Adipose tissue (tissue), 3 donors: ENCODE measurements at regions not wholly inside any gene's neighbourhood (a gene's known extent, or its start where the extent isn't known, plus 50 kb on each side); places are given as distances from the start of the nearest gene placed in this dataset.
A peak's percentile ranks its signal among the peaks of the same experiment; 100 is the strongest.
"Not testable (repeated sequence)": the region's sequence is repeated elsewhere in the genome, so short reads cannot be mapped to it uniquely, and the experiment has no call there.

ENCODE experiments used
- H3K27ac ChIP-seq: one replicate; pipeline ENCODE4 v1.5.1; 2013; ENCODE audit warnings: low read depth, low read length
- WGBS, 3 donors: extraction: QIAGEN DNeasy Blood & Tissue Kit; methylation state at CpG; one replicate each; pipeline ENCODE4 v1.1.7; 2013; 5-methylcytosine and 5-hydroxymethylcytosine counted together
- donor health status: healthy with polysubstance abuse.
- donor health status: Bipolar disorder and iron deficiency.
- donor health status: healthy.

DNA sequence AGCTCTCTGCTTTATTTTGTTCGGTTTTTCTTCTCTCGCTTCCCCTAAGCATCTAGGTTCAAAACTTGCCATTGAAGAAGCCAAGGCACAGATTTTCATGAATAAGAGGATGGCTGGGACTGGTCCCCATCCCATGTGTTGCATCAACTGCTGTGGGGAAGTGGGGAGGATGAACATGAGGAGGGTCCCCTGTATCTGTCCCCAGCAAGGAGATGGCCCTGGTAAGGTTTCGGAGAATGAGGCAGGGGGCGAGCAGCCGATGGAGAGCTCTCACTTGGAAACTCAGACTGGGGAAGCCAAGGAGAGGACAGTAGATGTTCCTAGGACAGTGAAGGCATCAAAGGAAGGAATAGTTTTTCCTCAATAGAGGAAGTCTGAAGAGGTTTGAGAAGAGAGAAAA is 142.0 kb upstream of the ATP2B2 start:
- WGBS, 3 donors: 80 to 93% (median 89%) methylated on average over 5 of the region's 5 CpGs
- H3K27ac ChIP-seq: no peak overlapping the region

DNA sequence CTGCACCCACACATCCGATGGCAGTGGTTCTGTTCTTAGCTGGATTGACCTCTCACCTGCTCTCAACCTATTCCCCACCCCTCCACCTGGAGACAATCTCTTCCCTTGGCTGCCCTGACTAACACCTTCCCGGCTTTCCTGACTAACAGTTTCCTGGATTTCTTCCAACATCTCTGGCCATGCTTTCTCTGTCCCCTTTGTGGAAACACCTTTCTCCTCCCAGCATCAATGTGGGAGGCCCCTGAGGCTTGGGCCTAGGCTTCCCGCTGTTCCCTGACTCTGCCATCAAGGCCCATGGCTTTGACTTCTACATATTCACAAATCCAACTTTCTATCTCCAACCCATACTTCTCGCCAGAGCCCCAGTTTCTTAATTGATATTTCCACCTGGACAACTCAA is 142.8 kb upstream of the ATP2B2 start:
- 67 to 85% (median 72%) methylated on average over 4 of the region's 4 CpGs for WGBS, 3 donors
- H3K27ac ChIP-seq: peak overlapping the region; percentile 25

DNA sequence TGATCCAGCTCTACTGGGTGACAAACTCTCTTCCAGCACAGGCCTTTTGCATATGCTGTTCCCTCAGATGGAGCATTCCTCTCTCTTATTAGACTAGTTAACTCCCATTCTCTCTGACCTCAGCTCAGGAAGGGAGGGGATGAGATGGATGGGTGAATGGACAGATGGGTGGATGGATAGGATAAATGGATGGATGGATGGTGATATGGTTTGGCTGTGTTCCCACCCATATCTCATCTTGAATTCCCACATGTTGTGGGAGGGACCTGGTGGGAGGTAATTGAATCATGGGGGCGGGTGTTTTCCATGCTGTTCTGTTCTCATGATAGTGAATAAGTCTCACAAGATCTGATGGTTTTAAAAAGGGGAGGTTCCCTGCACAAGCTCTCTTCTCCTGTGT is 144.1 kb upstream of the ATP2B2 start:
- WGBS, 3 donors: 38 to 86% (median 43%) methylated on average over 1 of the region's 1 CpG

GRCh38 chr3:10651506-10651905 is 146.1 kb upstream of the ATP2B2 start:
- H3K27ac ChIP-seq: no peak overlapping the region

More for the DNA sequence above, 144.1 kb upstream of the ATP2B2 start:
- not testable (repeated sequence) for H3K27ac ChIP-seq

DNA sequence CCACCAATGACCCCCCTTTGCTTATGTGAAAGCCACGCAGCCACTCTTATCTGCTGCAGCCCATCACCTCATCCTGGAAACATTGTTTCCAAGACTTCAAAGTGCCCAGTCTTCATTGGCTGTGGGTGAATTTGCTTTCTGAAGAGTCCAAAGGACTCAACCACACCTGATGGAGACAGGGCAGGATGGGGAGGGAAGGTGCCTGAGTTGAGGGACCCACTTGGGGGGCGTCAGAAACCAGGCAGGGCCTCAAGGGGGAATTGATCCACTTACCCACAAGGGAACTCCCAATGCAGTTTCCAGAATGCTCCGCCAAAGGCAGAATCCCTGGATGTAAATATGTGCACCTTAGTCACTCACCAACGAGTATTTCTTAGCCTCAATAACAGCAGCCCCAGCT is 147.9 kb upstream of the ATP2B2 start:
- no peak overlapping the region for H3K27ac ChIP-seq
- WGBS, 3 donors: 56 to 75% (median 68%) methylated on average over 4 of the region's 4 CpGs

- 67 to 76% (median 75%) methylated on average over 8 of the region's 8 CpGs for WGBS, 3 donors
- H3K27ac ChIP-seq: no peak overlapping the region
Observed at GRCh38 chr3:10653866-10654611, 148.7 kb upstream of the ATP2B2 start.

- WGBS, 3 donors: 50 to 60% (median 59%) methylated on average over 3 of the region's 3 CpGs
Observed at GRCh38 chr3:10655105-10655504, 149.7 kb upstream of the ATP2B2 start.

DNA sequence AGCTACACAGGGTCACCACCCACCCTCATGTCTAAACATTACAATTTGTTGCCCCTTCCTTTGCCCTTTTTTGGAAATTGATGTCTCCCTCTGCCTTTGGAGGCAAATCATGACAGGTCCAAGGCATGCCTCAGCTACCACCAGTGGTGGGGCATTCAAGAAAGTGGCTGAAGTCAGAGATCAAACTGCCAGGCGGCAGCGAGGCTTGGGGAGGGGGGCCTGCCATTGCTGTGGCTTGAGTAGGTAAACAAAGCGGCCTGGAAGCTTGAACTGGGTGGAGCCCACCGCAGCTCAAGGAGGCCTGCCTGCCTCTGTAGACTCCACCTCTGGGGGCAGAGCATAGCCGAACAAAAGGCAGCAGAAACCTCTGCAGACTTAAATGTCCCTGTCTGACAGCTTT is 152.0 kb upstream of the ATP2B2 start:
- not testable (repeated sequence) for H3K27ac ChIP-seq
- WGBS, 3 donors: 37 to 59% (median 58%) methylated on average over 4 to 5 of the region's 5 CpGs

More at GRCh38 chr3:10655105-10655504, 149.7 kb upstream of the ATP2B2 start:
- no peak overlapping the region for H3K27ac ChIP-seq

DNA sequence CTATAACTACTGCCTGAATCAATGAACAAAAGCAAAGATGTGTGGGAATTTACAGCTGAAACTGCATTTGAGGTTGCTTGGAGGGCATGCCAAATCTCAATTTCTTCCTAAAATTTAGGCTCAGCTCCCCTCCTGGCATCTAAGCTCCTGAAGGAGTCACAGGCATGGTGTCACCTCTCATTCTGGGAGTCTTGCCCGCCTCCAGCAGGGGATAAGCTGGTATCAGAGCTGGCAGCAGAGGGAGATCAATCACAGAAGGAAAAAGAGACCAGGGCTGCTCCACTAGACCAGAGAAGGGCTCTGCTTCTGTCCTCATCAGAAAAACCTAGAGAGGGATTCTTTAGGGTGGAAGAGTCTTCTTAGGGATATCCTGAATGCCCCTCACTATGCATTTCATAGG is 150.4 kb upstream of the SLC6A11 start:
- no peak overlapping the region for H3K27ac ChIP-seq
- WGBS, 3 donors: 35 to 78% (median 77%) methylated on average over 1 of the region's 1 CpG

GRCh38 chr3:10666621-10667020 is 149.4 kb upstream of the SLC6A11 start:
- WGBS, 3 donors: 6 to 24% (median 15%) methylated on average over 6 of the region's 6 CpGs
- H3K27ac ChIP-seq: no peak overlapping the region

- H3K27ac ChIP-seq: no peak overlapping the region
- 51 to 67% (median 60%) methylated on average over 8 of the region's 8 CpGs for WGBS, 3 donors
Observed at GRCh38 chr3:10667269-10667668, 148.8 kb upstream of the SLC6A11 start.

GRCh38 chr3:10667901-10668476 is 148.0 kb upstream of the SLC6A11 start:
- no peak overlapping the region for H3K27ac ChIP-seq
- WGBS, 3 donors: 61 to 74% (median 71%) methylated on average over 14 of the region's 14 CpGs

- 60 to 74% (median 65%) methylated on average over 6 of the region's 6 CpGs for WGBS, 3 donors
- no peak overlapping the region for H3K27ac ChIP-seq
Observed at GRCh38 chr3:10669490-10670048, 146.5 kb upstream of the SLC6A11 start.

GRCh38 chr3:10672422-10672821 is 143.6 kb upstream of the SLC6A11 start:
- WGBS, 3 donors: 35 to 53% (median 53%) methylated on average over 5 of the region's 5 CpGs
- H3K27ac ChIP-seq: no peak overlapping the region

DNA sequence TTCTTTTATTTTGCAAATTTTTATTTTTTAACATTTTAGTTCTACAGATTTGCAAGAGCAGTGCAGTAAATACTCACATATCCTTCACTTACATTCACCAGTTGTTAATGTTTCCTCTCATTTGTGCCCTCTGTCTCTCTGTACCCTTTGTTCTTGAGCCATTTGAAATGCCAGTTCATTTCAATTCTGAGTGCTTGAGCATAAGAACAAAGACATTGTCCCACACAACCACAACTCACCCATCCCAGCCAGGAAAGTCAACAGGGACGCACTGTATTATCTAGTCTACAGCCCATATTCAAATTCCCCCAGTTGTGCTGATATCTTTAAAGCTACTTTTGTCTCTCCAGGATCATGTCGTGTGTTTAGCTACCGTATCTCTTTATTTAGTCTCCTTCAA is 141.4 kb upstream of the SLC6A11 start:
- no peak overlapping the region for H3K27ac ChIP-seq
- 57 to 79% (median 70%) methylated on average over 3 of the region's 3 CpGs for WGBS, 3 donors

DNA sequence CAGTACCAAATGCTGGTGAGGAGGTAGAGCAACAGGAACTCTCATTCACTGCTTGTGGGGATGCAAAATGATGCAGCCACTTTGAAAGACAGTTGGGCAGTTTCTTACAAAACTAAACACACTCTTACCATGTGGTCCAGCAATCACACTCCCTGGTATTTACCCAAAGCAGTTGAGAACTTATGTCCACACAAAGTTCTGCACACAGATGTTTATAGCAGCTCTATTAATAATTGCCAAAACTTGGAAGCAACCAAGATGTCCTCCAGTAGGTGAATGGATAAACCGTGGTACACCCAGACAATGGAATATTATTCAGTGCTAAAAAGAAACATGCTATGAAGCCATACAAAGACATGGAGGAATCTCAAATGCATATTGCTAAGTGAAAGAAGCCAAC is 139.1 kb upstream of the SLC6A11 start:
- WGBS, 3 donors: 58 to 82% (median 80%) methylated on average over 1 of the region's 1 CpG
- H3K27ac ChIP-seq: no peak overlapping the region

DNA sequence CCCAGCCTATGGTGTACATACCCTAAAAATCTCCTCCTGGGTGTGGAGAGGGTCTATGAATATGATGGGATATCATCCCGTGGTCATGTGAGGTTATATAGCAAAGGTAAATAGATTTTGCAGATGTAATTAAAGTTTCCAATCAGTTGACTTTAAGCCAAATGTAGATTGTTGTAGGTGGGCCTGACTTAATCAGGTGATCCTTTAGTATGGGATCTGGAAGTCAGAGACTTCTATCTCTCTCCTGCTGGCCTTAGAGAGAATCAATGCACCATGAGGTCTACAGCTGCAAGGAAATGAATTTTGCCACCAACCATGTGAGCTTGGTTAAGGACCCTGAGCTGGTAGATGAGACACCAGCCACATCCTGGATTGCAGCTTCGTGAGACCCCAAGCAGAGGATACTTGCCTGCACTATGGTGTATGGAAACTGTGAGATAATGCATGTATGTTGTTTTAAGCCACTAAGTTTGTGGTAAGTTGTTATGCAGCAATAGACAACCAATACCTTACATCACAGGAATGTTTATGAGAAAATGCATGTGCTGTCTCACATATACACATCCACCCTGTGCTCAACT is 137.1 kb upstream of the SLC6A11 start:
- 58 to 72% (median 71%) methylated on average over 2 of the region's 2 CpGs for WGBS, 3 donors
- no peak overlapping the region for H3K27ac ChIP-seq

DNA sequence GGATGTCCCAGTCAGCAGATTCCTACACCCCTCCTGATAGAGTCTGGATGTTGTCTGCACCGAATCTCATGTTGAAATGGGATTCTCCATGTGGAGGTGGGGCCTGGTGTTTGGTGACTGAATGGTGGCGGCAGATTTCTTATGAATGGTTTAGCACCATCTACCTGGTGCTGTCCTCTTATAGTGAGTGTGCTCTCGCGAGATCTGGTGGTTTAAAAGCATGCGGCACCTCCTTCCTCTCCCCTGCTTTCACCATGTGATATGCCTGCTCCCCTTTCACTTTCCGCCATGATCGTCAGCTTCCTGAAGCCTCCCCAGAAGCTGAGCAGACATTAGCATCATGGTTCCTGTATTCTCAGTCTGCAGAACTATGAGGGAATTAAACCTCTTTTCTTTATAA is 135.2 kb upstream of the SLC6A11 start:
- H3K27ac ChIP-seq: no peak overlapping the region
- 80 to 86% (median 85%) methylated on average over 7 of the region's 7 CpGs for WGBS, 3 donors

DNA sequence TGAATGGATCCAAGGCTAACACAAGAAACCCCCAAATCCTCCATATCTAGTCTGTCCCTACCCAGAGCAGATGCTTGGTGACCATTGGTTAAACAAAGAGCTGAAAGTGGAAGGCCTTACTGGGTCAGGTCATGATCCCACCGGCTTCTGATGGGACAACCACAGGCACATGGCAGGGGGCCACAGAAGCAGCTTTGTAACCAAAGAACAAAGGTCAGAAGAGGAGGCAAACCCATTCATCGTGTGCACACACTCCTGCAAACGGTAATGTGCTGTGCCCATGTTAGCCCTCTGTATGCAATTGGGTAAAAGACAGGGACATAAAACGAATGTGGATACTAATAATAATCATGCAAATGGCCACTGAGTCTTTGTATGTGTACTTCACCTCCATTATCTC is 133.3 kb upstream of the SLC6A11 start:
- 45 to 77% (median 76%) methylated on average over 4 of the region's 4 CpGs for WGBS, 3 donors
- no peak overlapping the region for H3K27ac ChIP-seq

DNA sequence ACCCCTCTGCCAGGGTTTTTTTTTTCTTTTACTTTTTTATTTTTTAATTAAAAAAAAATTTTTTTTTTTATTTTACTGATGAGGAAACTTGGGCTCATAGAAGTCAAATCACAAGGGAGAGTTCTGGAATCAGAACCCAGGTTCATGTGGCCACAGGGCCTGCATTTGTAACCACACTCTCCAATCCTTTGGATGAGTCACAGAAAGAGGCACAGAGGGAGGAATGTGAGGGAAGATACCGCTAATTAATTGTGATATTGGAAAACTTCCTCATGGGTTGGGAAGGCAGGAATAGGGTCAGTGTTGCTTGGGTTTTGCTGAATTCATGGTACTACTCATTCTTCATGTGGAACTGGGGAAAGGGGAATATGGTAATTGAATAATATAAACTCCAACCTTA is 132.9 kb upstream of the SLC6A11 start:
- WGBS, 3 donors: 0% methylated on average over 1 of the region's 1 CpG
- H3K27ac ChIP-seq: no peak overlapping the region
